Fibroblast of mammary gland (primary cell): ENCODE measurements at regions not wholly inside any gene's neighbourhood (a gene's known extent, or its start where the extent isn't known, plus 50 kb on each side); places are given as distances from the start of the nearest gene placed in this dataset.

ENCODE experiments used
- DNase-seq: peaks from one replicate; pipeline ENCODE4 v3.0.0-alpha.2; 2010; ENCODE audit warnings: low read depth
- H3K4me3 ChIP-seq: 2 replicates; pipeline ENCODE4 v1.5.1; 2011; ENCODE audit warnings: low read depth, mild to moderate bottlenecking, low read length, moderate library complexity; ENCODE audit not compliant: control insufficient read depth
- CTCF ChIP-seq: conservative IDR thresholded peaks from 2 replicates; pipeline ENCODE4 v1.5.1; 2011; ENCODE audit warnings: low read depth, low read length, inconsistent platforms; ENCODE audit not compliant: control insufficient read depth, insufficient read depth

GRCh38 chr3:71974786-71975185 is 189.8 kb upstream of the PROK2 start:
- no peak for TF ChIP-seq CTCF
- no peak overlapping the region for H3K4me3 ChIP-seq
- no peak for DNase-seq

GRCh38 chr3:71973274-71974030 is 188.5 kb upstream of the PROK2 start:
- H3K4me3 ChIP-seq = no peak overlapping the region
- DNase-seq = no peak
- no peak for TF ChIP-seq CTCF

- TF ChIP-seq CTCF = no peak
- H3K4me3 ChIP-seq = no peak overlapping the region
- DNase-seq = no peak
Measured at GRCh38 chr3:71972031-71972430, 187.1 kb upstream of the PROK2 start.

GRCh38 chr3:71968544-71968943 is 183.6 kb upstream of the PROK2 start:
- no peak for DNase-seq
- TF ChIP-seq CTCF = no peak
- no peak overlapping the region for H3K4me3 ChIP-seq

GRCh38 chr3:71966185-71966584 is 181.2 kb upstream of the PROK2 start:
- TF ChIP-seq CTCF = no peak
- no peak for DNase-seq
- no peak overlapping the region for H3K4me3 ChIP-seq

GRCh38 chr3:71964170-71964569 is 179.2 kb upstream of the PROK2 start:
- DNase-seq = no peak
- TF ChIP-seq CTCF = no peak

More at GRCh38 chr3:71964170-71964569, 179.2 kb upstream of the PROK2 start:
- no peak overlapping the region for H3K4me3 ChIP-seq
